GM19467 (cell line): ENCODE measurements at regions not wholly inside any gene's neighbourhood (a gene's known extent, or its start where the extent isn't known, plus 50 kb on each side); places are given as distances from the start of the nearest gene placed in this dataset.
"Not testable (repeated sequence)": the region's sequence is repeated elsewhere in the genome, so short reads cannot be mapped to it uniquely, and the experiment has no call there.

Experiments
- ATAC-seq: cut with Tn5 transposase; IDR thresholded peaks from one replicate; pipeline ENCODE4 v1.9.1; 2021; ENCODE audit warnings: mild to moderate bottlenecking, moderate library complexity; ENCODE audit not compliant: unreplicated experiment

GRCh38 chr1:221601166-221601565 lies 140.7 kb downstream of the DUSP10 start:
- ATAC-seq = no peak

DNA sequence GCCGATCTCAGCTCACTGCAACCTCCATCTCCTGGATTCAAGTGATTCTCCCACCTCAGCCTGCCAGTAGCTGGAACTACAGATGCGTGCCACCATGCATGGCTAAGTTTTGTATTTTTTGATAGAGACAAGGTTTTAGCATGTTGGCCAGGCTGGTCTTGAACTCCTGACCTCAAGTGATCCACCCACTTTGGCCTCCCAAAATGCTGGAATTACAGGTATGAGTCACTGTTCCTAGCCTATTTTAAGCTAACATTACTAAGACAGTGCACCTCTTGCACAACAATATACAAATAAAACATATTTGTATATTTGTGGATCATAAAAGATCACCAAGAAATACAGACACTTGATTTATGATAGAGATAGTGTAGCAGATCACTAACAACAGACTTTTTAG lies 139.1 kb downstream of the DUSP10 start:
- ATAC-seq = no peak

DNA sequence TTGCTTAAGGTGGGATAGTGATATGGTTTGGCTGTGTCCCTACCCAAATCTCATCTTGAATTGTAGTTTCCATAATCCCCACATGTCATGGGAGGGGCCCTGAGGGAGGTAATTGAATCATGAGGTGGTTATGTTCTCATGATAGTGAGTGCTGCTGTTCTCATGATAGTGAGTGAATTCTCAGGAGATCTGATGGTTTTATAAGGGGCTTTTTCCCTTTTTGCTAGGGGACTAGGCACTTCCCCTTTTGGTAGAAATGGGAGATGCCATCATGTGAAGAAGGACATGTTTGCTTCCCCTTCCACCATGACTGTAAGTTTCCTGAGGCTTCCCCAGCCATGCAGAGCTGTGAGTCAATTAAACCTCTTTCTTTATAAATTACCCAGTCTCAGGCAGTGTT lies 137.5 kb downstream of the DUSP10 start:
- ATAC-seq = not testable (repeated sequence)

GRCh38 chr1:221604948-221605347 lies 136.9 kb downstream of the DUSP10 start:
- no peak for ATAC-seq

DNA sequence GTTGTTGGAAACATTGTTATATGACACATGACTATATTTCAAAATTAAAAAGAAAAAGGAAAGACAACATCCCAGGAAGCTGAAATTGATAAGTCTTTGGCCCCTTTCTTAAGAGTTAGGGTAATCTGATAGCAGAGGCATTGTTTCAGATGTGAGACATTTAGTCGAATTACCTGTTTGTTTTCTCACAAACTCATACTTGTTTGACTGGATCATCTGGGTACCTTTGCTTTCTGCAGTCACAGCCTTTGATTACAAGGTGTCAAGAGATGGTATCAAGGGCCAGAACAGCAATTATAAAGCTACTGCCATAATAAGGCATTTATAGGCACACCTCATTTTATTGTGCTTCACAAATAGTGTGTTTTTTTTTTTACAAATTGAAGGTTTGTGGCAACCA lies 136.3 kb downstream of the DUSP10 start:
- ATAC-seq = no peak

DNA sequence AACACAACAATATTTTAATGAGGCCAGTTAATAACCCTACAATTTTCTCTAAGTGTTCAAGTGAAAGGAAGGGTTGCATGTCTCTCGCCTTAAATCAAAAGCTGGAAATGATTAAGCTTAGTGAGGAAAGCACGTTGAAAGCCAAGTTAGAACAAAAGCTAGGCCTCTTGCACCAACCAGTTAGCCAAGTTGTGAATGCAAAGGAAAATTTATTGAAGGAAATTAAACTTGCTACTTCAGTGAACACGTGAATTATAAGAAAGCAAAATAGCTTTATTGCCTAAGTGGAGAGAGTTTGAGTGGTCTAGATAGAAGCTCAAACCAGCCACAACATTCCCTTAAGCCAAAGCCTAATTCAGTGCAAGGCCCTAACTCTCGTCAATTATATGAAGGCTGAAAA lies 135.6 kb downstream of the DUSP10 start:
- no peak for ATAC-seq

DNA sequence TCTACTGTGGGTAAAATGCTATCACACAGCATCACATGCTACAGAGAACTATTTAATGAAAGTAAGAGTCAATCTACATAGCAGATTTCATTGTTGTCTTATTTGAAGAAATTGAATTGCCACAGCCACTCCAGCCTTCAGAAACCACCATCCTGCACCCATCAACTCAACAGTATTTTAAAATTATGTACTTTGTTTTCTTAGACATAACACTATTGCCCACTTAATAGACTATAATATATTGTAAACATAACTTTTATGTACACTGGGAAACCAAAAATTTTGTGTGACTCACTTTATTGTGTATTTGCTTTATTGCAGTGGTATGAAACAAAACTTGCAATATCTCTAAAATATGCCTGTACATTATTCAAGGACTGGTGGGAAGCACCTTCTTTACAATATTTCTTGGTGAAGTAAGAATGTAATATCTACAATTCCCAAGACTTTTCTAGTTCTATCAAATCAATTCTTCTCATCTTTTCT lies 133.0 kb downstream of the DUSP10 start:
- no peak for ATAC-seq

DNA sequence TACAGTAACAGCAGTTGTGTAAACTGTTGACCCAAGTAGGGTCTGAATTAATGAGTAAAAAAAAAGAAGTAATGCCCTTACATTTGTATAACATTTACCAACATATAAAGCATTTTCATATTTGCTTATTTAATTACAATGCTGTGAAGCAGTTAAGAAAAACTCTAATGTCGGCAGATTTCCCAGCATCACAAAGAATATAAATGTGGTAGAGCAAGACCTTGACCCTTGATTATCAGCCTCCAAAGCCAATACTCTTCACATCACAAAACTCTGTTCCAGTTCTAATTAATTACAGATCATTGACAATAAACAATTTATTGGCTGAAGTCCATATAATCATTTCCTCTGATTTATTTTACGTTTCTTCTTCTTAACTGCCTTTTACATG lies 130.2 kb downstream of the DUSP10 start:
- no peak for ATAC-seq

DNA sequence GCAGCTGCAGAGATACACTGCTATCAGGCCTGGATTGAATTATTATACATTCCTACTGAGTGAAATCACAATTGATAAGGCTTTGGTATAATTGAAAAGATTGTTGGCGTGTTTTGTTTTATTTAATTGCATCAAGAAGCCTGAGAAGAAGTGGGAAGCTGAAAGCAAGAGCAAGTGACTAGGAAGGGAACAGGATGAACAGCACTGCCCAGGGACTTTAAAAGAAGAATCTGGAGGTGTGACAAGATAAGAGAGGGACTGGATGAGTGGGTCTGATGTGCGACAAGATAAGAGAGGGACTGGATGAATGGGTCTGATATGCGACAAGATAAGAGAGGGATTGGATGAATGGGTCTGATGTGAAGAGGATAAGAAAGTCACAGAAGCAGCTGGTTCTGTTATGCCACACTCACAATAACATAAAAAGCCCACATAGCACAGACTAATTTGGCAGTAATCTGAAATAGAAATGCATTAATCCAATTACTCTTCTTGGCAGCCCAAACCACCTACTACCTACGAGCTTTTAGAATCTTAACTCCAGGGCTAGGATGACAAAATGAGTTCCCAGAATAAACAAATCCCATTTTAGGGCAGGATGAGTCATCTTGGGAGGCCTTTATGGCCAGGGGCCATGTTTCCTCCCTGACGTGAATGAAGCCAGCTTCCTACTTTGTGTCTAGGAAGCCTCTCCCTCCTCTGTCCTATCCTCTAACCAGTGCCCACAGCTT lies 129.7 kb downstream of the DUSP10 start:
- no peak for ATAC-seq

GRCh38 chr1:221620437-221621384 lies 121.2 kb downstream of the DUSP10 start:
- no peak for ATAC-seq

GRCh38 chr1:221621683-221622082 lies 120.2 kb downstream of the DUSP10 start:
- ATAC-seq = no peak

DNA sequence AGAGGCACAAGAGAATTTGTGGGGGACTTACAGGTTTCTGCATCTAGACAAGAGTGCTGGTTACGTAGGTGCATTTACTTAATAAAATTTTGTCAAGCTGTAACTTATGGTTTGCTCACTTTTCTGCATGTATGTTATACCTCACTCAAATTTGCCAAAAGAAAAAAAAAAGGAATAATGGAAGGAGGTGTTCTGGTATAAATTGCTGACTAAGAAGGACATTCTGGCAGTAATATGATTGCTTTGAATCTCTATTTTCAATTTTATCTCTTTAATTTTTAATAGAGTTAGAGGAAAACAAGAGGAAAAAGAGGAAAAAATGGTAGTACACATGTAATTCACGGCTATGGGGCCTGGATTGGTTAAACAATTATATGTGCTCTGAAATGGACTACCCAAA lies 119.5 kb downstream of the DUSP10 start:
- no peak for ATAC-seq

DNA sequence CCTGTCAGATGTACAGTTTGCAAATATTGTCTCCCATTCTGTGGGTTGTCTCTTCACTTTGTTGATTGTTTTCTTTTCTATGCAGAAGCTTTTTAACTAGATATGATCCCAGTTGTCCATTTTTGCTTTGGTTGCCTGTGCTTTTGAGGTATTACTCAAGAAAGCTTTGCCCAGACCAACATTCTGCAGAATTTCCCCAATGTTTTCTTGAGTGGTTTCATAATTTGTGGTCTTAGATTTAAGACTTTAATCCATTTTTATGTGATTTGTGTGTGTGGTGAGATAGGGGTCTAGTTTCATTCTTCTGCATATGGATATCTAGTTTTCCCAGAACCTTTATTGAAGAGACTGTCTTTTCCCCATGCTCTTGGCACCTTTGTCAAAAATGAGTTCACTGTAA lies 116.9 kb downstream of the DUSP10 start:
- ATAC-seq = no peak

- no peak for ATAC-seq
These were observed 115.8 kb downstream of the DUSP10 start for GRCh38 chr1:221626041-221626440.

- ATAC-seq = no peak
These were observed 111.7 kb downstream of the DUSP10 start for GRCh38 chr1:221630236-221630635.

DNA sequence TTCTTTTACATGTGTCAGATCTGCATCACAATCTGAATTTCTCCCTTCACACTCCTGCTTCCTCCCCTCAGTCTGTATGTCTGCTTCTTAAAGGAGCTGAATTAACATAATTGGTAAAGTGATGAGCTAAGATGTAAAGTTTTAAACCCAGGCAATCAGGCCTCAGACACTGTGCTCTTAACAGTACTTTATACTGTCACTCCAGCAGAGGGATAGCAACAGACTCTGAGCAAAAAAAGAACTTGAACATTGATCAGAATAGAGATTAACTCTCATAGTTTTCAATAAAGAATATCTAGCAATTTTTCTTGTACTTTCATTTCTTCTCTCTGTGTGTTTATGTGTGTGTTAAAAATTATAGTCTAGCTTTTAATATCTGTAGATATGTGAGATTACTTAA lies 110.3 kb downstream of the DUSP10 start:
- ATAC-seq = no peak

GRCh38 chr1:221632072-221632471 lies 109.8 kb downstream of the DUSP10 start:
- no peak for ATAC-seq

GRCh38 chr1:221633841-221634409 lies 108.0 kb downstream of the DUSP10 start:
- ATAC-seq = no peak

DNA sequence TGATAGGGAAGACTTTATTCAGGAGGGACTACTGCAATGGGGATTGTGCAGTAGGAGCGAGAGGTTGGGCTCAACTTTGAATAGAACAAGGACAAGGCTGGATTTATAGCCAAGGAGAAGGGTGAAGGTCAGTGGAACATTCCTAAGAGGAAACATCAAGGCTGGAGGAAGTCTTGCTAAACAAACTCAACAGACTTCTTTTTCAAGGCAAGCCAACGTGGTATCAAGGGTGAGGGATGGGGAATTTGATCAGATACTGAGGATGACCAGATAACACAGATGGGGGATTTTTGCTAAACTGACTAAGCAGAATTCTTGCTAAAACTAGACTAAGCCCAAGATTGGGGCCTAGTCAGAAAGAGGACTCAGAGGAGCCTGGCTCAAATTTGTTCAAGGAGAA lies 107.3 kb downstream of the DUSP10 start:
- no peak for ATAC-seq

DNA sequence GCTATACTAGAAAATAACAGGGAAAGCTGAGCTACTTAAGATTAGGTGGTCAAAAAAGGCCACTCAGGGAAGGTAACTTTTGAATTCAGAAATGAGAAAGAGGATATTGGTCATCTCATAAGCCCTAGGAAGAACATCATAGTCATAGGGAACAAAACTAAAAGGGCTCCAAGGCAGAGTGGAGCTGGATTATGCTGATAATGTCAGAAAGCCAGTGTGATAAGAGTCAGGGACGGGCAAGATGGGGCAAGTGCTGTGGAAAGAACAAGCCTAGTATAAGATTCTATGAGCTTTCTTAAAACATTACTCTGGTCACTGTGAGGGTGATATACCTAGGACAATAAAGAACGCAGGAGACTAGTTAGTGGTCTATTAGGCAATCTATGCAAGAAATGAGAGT lies 106.6 kb downstream of the DUSP10 start:
- ATAC-seq = no peak

DNA sequence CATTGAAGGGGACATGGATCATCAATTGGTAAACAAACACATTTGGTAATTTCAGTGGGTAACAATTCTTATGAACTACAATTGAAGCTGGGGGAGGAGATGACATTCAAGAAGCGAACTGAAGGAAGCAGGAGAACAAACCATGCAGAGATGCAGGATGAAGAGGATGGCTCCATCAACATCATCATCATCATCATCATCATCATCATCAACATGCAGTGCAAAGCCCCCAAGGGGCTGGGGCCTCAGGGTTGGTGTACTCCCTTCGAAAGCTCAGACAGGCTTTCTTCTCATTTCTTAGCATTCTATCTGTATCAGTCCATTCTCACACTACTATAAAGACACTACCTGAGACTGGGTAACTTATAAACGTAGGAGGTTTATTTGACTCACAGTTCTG lies 105.8 kb downstream of the DUSP10 start:
- no peak for ATAC-seq

DNA sequence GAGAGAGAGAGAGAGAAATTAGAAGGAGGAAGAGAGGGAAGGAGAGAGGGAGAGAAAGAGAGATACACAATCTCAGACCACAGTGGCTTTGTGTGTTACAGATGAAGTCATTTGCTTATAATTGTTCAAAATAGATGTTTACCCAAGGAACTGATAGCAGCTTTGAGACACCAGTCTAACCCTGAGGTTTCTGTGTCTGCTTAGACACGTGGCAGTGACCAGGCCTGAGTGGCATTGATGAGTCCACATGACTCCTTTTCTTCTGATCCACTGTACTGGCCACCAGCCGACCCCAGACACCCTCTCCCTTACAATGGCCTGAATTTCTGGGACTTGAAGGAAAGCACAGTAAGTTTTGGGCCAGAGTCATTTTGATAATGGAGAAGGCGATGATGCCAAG lies 104.9 kb downstream of the DUSP10 start:
- ATAC-seq = no peak
